ENCODE measurements at regions not wholly inside any gene's neighbourhood (a gene's known extent, or its start where the extent isn't known, plus 50 kb on each side); places are given as distances from the start of the nearest gene placed in this dataset.

DNA sequence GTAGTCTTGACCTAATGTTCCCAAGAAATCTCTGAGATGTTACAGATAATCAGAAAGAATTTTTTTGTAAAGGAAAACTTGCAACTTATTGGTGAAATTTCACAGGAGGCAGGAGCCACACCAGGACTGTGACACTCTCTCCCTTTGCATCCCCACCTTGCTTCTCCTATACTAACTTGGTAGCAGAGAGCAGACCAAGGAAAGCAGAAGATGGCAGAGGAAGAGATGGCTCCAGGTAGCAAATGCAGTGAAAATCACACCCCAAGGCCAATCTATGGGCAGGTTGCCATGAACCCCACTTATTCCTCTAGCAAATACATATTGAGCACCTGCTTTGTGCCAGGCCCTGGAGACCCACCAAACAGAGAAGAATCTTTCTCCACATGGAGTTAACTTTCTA is 303.4 kb upstream of the C1orf174 start:
- TF ChIP-seq, protein P1, sequence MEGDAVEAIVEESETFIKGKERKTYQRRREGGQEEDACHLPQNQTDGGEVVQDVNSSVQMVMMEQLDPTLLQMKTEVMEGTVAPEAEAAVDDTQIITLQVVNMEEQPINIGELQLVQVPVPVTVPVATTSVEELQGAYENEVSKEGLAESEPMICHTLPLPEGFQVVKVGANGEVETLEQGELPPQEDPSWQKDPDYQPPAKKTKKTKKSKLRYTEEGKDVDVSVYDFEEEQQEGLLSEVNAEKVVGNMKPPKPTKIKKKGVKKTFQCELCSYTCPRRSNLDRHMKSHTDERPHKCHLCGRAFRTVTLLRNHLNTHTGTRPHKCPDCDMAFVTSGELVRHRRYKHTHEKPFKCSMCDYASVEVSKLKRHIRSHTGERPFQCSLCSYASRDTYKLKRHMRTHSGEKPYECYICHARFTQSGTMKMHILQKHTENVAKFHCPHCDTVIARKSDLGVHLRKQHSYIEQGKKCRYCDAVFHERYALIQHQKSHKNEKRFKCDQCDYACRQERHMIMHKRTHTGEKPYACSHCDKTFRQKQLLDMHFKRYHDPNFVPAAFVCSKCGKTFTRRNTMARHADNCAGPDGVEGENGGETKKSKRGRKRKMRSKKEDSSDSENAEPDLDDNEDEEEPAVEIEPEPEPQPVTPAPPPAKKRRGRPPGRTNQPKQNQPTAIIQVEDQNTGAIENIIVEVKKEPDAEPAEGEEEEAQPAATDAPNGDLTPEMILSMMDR (IDR thresholded peaks at IDR 0.05): no peak
- TF ChIP-seq POLR2A (IDR thresholded peaks at IDR 0.05): no peak

Data from thyroid gland (tissue), 4 donors.